GM21825 (cell line): ENCODE measurements at regions not wholly inside any gene's neighbourhood (a gene's known extent, or its start where the extent isn't known, plus 50 kb on each side); places are given as distances from the start of the nearest gene placed in this dataset.

Source experiments
- ATAC-seq: cut with Tn5 transposase; IDR thresholded peaks from one replicate; pipeline ENCODE4 v1.9.1; 2021; ENCODE audit warnings: mild to moderate bottlenecking, moderate library complexity; ENCODE audit not compliant: unreplicated experiment

DNA sequence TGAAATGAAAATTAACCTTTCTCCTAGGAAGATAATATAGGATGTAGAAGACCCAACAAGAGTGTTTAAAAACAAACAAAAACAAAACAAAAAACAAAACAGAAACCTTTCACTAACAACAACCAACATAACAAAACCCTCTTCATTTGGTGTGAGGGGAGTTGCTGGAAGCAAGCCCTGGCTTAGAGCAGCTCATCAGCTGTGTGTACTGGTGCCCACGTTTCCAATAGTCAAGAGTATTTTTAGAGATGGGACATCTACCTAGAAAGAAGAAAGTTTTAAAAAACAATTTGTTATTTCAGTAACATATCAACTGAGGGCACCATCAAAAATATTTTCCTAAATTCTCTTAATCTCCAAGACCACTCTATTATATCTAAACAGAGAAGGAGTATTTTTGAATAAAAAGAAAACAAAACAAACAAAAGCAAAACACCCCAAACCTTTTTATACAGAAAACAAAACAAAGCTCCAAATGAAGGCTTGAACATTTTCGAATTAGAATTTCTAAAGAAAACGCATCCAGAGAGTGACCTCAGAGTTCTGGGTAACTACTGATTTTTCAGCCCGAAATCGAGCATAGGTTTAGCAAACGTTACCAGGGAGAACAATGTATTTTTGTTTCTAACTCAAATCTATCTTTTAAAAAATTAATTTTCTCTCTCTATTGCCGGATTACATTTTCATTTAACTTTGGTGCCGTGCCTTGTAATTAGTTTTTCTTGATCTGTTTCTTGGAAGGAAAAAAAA is 134.6 kb downstream of the INSIG2 start:
- no peak for ATAC-seq

DNA sequence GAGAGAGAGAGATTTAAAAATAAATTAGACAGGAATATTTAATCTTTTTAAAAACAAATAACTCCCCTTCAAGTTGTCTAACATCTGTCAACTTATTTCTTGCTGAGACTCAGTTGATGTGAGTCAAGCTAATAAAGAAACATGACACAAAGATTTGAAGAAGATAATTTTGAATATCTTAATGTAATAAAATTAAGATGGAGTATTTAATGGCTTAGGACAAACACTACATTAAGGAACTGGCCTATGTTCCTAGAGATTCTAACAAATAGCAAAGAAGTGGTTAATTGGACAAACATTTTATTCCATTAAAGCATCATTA is 134.0 kb downstream of the INSIG2 start:
- no peak for ATAC-seq

DNA sequence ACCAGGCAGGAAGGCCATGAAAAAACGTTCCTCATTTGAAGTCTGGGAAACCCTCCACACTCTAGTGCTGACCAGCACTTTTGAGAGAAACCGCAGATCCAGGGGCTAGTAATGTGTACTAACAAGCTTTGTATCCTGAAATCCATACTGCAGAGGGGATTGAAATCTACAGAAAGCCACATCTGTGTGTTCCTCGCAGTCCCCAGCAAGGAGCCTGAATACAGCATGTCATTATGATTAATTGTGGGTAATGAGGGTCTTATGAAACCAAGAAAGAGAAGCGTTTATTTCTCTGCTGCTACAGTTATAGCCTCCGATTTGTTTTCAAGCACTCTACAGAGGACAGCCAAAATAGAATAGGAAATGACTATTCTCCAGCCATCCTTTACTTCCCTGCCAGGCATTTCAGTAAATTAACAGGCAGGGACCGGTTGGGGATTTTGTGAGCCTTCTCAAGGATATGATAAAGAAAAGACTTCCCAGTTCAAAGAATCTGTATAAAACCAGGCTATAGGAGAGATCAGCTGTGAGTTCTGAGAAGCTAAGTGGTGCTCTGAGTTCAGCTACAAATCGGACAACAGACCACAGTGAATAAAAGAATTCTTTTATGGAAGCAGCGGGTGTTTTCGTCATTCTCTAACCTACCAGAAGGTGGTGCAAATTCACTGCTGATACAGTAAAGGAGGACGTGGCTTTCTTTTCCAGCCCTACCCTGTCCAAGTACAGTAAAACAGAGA is 133.4 kb downstream of the INSIG2 start:
- peak; percentile 61 for ATAC-seq

DNA sequence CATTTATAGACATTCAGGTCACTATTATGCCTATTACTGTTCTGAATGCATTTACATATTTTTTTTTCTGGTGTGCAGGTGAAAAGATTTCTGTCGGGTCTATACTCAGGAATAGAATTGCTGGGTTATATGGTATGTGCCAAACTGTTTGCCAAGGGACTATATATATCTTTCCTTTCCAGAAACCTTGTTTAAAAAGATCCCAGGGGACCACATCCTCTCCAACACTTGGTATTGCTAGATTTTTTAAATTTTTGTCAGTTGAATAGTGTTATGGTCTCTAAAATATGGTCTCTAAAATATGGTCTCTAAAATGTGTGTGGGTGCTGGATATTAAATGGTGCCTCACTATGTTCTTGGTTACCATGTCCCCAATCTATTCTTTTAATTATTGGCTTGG is 131.3 kb downstream of the INSIG2 start:
- no peak for ATAC-seq

DNA sequence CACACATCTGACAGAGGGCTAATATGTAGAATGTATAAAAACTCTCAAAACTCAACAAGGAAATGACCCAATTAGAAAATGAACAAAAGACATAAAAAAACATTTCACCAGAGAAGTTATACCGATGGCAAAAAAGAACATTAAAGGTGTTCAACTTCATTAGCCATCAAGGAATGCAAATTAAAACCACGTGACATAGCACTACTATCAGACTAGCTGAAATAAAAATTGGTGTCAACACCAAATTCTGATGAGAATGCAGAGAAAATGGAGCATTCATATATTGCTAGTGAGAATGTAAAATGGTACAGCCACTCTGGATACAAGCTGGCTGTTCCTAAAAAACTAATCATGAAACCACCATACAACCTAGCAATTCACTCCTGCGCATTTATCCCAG is 128.0 kb downstream of the INSIG2 start:
- ATAC-seq: no peak

DNA sequence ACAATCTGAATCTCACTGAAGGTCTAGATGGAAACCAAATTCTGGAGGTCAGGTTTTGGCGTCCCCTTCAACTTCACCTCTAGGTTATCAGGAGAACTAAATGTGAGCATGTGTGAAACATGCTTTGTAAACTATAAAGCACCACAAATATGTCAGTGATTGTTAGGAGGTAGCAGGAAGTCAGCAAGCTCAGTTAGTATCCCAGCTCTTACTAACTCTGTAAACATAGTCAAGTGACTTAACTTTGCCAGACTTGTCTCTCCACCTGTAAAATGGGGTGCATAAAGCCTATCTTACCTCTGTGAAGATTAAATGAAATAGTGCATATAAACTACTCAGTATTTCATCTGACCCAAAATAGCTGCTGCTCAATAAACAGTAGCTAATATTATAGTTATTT is 121.5 kb downstream of the INSIG2 start:
- ATAC-seq: no peak

DNA sequence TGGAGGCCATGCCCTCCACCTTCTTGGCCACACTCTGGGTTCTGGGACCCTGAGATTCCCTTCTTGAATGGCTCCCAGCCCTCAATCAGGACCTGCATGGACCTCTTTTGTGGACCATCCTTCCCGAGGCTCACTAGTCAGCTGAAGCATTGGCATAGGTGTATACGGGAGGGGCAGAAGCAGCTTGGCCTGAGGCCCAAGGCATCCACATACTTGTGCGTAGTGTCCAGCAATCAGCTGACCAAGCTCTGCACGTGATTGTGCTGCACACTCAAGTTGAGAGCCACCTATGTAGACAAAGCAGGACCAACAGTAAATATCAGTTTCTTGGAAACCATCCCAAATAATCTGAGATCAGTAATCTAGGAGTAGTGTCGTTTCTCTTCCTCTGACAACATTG is 119.6 kb downstream of the INSIG2 start:
- no peak for ATAC-seq

DNA sequence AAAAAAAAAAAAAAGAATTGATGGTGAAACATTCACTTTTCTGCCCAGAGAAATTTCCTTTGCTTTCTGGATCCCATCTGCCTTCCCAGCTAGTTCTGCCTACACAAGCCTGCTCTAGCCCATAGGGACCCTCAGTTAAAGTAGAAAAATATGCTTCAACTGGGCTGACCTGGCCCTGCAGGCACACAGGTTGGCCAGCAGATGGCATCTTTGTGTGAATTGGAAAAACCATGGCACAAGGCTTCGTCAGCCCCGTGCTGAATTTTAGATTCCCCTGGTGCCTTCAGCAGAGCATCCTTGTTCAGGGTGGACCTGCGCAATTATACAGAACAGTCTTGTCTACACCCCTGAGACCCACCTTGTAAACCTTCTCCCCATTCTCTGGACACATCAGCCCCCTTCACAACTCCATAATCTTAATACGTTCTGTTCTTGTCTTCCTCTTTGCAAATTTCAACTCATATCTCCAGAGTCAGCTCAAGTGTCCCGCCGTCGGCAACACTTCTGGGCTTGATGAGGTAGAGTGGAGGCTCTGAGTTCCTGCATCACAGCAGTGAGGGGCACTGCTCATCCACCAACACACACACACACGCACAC is 114.5 kb downstream of the INSIG2 start:
- peak; percentile 91 for ATAC-seq

DNA sequence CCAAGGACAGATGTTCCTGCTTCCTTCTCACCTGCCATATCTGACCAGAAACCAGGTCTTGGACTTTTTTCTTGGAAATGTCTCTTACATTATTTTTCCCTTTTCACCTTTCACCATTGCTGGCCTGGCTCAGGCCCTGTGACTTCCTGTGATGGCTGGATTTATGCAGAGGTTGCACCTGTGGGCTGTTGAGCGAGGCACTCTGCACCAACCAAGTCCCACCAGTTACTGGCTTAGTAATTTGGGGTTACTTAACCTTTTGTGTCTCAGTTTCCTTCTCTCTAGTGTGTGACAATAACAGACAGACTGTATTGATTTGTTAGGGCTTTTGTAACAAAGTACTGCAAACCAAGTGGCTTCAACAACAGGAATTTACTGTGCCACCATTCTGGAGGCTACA is 110.0 kb downstream of the INSIG2 start:
- no peak for ATAC-seq

DNA sequence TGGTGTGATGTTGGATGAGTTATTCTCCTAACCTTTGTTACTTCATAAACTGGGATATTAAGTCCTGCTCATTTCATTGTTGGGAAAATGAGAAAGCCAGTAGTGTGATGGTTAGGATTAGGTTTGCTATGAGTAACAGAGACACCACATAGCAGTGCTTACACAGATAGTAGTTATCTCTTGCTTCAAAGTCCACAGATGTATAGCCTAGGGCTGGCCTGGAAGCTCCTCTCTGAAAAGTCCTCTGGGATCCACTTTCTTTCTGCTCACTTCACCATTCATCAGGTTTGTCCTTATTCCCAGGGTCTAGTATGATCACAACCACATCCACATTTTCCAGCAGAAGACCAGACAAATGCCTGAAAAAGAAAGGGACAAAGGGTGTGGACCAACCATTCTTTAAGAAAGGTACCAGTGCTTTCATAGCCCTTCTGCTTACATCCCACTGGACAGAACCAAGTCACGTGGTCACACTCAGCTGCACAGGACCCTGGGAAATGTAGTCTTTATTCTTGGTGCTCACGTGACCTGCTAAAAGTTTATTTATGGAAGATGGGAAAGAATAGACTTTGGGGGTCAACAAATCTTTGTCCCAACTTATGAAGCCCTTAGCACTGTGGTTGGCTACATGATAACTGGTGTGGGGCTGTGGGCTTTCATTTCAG is 108.9 kb downstream of the INSIG2 start:
- ATAC-seq: no peak

DNA sequence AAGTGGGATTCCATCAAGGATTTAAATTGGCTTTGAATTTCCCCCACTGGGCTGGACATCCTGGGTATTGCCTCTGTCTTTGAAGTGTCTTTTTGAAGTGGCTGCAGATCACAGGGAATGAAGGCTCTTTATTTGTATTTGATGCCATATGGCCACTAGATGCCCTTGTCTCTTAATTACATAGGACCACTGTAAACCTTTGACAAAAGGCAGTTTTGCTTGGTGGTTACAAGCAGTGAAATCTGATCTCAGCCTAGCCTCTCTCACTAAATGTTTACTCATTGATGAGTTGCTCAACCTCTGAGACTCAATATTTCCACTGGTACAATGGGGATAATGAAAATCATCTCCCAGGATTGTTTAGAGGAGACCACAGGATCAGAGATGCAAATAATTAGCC is 102.2 kb downstream of the INSIG2 start:
- no peak for ATAC-seq

DNA sequence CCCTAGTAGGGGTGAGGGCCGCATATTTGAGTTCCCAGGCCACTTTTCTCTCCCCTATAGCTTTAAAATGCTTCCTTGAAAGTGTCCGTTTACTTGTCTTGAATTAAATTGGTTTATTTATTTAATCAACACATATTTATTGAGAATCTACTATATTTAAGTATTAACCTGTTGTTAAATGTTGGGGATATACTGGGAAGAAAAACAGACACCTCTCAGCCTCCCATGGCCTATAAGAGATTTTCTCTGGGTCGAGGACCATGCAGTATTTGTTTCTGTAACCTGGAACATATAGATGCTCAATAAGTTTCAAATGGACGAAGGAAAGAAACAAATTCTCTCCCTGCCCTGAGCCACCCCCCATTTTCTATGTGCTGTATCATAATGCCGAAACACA is 98.6 kb downstream of the INSIG2 start:
- no peak for ATAC-seq

DNA sequence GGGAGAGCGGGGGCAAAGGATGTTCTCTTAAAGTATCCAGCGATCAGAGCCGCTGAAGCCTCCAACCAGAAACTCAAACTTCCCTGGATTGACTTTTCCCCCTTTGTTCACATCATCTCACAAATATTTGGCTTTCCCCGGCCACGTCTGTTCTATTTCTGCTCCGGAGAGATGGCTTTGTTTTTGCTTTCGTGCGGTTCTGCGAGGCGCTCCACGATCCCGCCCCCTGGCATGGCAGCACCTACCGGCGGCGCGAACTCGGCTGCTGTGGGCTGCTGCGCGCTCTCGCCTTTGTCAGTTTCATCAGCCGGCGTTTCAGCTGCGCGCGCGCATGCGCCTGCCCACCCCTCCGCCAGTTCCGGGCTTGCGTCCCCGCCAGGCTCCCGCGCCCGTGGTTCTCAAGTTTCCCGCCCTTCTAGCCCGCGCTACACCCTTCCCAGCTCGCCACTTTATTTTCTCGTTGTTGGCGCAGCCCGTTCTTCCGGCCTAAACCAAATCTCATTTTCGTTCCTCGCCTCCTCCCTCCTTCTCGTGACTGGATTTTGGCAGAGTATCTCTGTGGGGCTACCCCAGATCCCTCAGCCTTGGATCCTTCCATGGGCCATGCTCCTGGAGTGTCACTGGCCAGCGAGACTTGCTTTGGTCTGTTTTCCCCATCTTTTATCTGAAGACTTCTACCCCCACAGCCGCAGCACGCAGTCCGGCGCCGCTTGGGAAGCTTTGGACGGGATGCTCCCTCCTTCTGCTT is 98.0 kb downstream of the INSIG2 start:
- peak; percentile 91 for ATAC-seq

DNA sequence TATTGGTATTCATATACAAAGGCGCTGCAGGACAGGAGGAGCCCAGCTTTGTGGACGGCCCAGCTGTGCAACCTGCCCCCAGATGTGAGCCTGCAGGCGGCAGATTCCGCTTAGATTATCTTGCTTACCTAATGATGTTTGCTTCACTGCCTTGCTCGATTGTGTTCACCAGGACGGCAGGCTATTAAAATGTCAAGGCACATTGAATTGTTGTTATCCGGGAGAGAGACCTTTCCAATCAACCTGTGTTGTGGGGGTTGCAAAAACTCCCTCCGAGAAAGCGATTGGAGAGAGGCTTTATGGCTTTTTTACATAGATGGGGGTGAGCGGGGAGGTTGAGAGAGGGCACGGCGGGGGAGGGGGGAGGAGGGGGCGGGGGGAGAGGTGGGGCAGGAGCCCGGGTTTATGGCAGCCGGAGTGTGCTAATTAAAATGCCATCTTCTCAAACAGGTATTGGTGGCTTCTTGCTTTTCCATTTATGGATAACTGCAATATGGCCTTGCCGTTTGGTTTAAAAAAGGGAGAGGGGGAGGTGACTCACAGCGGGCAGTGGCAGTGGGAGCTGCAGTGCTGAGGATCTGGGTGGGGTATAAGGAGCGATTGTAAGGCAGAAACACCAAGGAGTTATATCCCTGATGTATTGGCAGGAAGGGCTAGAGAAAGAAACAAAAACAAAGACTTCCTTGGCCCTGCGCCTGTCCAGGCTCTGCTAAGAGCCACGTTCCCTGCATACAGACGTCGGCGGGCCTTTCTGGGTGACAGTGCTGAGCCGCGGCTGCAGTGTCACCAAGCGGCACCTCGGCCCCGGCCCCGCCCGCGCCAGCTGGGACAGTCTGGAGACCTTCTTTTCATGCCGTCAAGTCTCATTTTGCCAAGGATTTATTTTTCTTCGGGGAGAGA is 97.2 kb downstream of the INSIG2 start:
- peak; percentile 76 for ATAC-seq

DNA sequence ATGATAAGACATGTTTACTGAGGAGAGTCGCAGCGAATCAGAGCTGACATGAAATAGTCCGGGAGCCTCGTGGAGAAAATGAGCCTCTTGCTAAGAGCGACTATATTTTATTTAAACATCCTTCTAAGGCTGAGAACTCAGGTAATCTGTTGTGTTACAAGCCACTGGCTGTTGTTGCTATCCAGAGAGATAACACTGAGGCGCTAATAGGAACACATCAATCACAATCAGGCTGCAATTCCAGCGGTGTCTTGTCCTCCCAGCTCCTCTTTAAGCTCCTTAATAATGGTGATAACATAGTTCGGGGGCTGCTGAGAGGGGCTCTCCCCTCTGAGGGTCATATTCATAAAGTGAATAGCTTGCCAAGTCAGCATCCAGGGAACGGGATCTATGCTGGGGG is 95.1 kb downstream of the INSIG2 start:
- ATAC-seq: no peak

DNA sequence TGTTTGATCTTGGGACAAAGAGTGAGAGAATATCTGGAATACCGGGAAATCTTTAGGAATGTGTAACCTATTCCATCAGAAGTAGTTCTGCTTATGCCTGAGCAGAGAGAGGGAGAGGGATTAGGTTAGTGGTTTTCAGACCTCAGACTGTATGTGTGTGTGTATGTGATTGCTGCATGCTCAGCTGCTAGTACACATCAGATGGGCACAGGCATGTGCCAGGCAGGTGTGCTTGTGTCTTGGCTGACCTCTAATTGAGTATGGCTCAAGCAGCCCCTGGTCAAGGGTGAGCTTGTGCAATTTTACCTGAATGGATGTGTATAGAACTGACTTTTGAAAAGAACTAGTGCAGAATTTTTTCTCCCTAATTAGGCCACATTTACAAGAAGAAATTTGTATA is 91.2 kb downstream of the INSIG2 start:
- ATAC-seq: no peak

DNA sequence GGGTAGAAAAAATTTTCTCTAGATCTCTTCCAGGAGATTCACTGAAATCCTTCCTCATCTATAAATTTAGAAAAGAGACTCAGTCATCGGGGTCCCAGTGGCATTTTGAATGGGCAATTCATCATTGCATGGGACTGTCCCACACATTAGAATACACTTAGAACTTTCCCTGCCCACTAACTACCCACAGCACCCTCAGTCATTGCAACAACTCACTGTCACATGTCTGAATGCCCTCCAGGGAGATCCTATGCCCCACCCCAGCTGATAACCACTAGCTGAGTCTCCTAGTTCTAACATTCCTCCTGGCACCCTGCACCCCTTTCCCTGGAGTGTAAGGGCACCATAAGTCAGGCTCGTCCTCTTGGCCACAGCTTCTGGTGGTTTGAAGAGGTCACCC is 89.6 kb downstream of the INSIG2 start:
- ATAC-seq: no peak

DNA sequence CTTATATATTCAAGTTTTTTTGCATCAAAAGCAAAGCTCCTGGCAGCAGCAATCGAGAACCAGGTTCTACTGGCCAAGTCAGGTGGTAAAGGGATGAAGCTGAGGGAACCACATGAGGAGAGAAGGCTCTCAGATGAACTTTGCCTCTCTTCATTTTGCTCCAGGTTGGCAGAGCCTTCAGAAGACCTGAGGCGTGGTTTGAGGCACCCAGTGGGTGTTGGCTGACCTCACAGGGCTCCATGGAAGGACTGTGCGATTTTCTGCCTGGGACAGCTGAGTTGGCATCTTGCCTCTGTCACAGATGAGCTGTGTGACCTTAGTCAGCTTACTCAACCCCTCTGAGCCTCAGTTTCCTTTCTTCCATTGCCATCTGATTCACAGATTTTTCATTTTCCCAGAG is 89.0 kb downstream of the INSIG2 start:
- ATAC-seq: no peak

DNA sequence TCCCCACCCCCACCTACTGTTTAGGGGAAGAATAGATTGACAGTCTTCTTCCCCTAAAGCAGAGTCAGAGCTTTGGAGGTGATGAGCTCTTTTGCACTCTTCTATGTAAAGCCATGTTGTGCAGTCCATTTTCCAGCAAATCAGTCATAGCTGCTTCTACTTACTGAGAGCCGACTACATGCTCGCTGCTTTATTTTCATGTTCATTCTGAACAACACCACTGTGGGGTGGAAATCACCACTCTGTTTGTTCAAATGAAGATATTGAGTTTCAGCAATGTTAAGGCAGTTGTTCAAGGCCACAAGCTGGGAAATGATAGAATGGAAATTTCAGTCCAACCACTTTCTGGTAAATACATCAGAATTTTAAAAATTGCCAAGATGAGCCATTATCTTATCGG is 88.3 kb downstream of the INSIG2 start:
- ATAC-seq: no peak

DNA sequence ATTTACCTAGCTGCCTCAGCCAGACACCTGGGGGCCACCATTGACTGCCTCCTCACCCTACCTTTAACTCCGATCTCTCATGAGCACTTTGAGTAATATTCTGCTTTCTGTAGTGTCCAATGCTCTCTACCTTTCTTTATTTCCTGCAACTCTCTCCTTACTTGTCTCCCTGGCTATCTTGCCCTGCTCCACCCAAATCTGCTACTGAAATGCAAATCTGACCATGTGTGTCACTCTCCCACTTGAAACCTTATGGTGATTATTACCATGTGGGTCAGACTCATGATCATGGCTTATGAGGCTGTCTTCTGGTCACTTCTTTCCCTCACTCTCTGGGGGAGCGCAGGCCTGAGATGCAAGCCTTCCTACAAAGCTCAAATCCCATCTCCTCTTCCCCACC is 83.3 kb downstream of the INSIG2 start:
- no peak for ATAC-seq
